GM12878 (cell line): ENCODE measurements at regions not wholly inside any gene's neighbourhood (a gene's known extent, or its start where the extent isn't known, plus 50 kb on each side); places are given as distances from the start of the nearest gene placed in this dataset.

Experiments used
- ATAC-seq: fragments of 200-7000 bp; cut with Tn5 transposase; 3 replicates; pipeline ENCODE4 v1.9.1; 2020; ENCODE audit warnings: mild to moderate bottlenecking, moderate library complexity
- BruUV-seq: library from RNA; stranded (reverse); fragments of 400-500 nt; replicated peaks from 2 replicates; lab custom pipeline; 2021; lab: Mats Ljungman, UMichigan
- CTCF ChIA-PET: fragments of 300-600 bp; sonication (Branson Sonifier 250); formaldehyde crosslinking; extraction: SDS; loops from one replicate; lab custom pipeline; 2021; ENCODE audit warnings: inconsistent platforms; lab: Yijun Ruan, JAX
- POLR2A ChIA-PET: fragments of 350-600 bp; formaldehyde crosslinking; extraction: SDS; loops from one replicate; lab custom pipeline; 2021; ENCODE audit warnings: inconsistent platforms; lab: Charles Lee
- RAD21 ChIA-PET: fragments of 300-600 bp; sonication (Branson Sonifier 250); formaldehyde crosslinking; loops from one replicate; lab custom pipeline; 2023; ENCODE audit warnings: antibody characterized with exemption; ENCODE audit not compliant: unreplicated experiment; lab: Charles Lee
- SMC1A ChIA-PET: fragments of 300-600 bp; sonication (Branson Sonifier 250); formaldehyde crosslinking; loops from one replicate; lab custom pipeline; 2023; ENCODE audit not compliant: unreplicated experiment, uncharacterized antibody; lab: Charles Lee
- DNase-seq: peaks from one replicate; pipeline ENCODE4 v3.0.0-alpha.2; 2011; ENCODE audit warnings: low read depth, low spot score
- FAIRE-seq: peaks from 3 replicates; lab custom pipeline; 2011; peaks lifted over from hg19 to GRCh38; lab: Jason Lieb, UNC
- H2AFZ ChIP-seq: 2 replicates; pipeline ENCODE4 v1.6.0; 2011; ENCODE audit warnings: low read depth, low read length, control low read depth; ENCODE audit not compliant: control insufficient read depth
- H3K27ac ChIP-seq: 2 replicates; pipeline ENCODE4 v1.5.1; 2011; ENCODE audit warnings: control low read depth; ENCODE audit not compliant: control insufficient read depth, insufficient read depth
- H3K27me3 ChIP-seq, 2 experiments: replicated peaks in 1 of 2; 2 replicates each; pipeline versions ENCODE4 v1.6.0 to v1.6.1; 2011; ENCODE audit warnings: low read length in 1 of 2; ENCODE audit not compliant: control insufficient read depth in 2 of 2, insufficient read depth in 2 of 2
- H3K36me3 ChIP-seq, 2 experiments: 2 replicates each; pipeline ENCODE4 v1.5.1; 2011; ENCODE audit warnings: low read length in 1 of 2; ENCODE audit not compliant: control insufficient read depth in 2 of 2, insufficient read depth in 2 of 2
- H3K4me1 ChIP-seq: 2 replicates; pipeline ENCODE4 v1.6.1; 2011; ENCODE audit warnings: mild to moderate bottlenecking, low read length, moderate library complexity, mixed read lengths; ENCODE audit not compliant: control insufficient read depth, insufficient read depth
- H3K4me2 ChIP-seq: 2 replicates; pipeline ENCODE4 v1.6.0; 2011; ENCODE audit warnings: control low read depth; ENCODE audit not compliant: control insufficient read depth, insufficient read depth
- H3K4me3 ChIP-seq: fragments of 200-600 bp; sonication (generic); 2 replicates; pipeline ENCODE4 v1.5.1; 2016
- H3K79me2 ChIP-seq: 2 replicates; pipeline ENCODE4 v1.6.0; 2011; ENCODE audit warnings: low read length; ENCODE audit not compliant: control insufficient read depth, insufficient read depth
- H3K9ac ChIP-seq: 2 replicates; pipeline ENCODE4 v1.8.0; 2011; ENCODE audit warnings: low read length, control low read depth, mixed read lengths; ENCODE audit not compliant: control insufficient read depth, insufficient read depth
- H3K9me3 ChIP-seq: replicated peaks from 3 replicates; pipeline ENCODE4 v1.5.1; 2011; ENCODE audit warnings: mild to moderate bottlenecking, low read length; ENCODE audit not compliant: control insufficient read depth, insufficient read depth
- H4K20me1 ChIP-seq: 2 replicates; pipeline ENCODE4 v1.6.0; 2011; ENCODE audit not compliant: control insufficient read depth, insufficient read depth
- BRCA1 ChIP-seq: IDR thresholded peaks from 2 replicates; pipeline ENCODE4 v1.6.1; 2011; ENCODE audit warnings: low read depth, low read length, improper control_type of control experiment
- CEBPZ ChIP-seq: fragments of 150-350 bp; IDR thresholded peaks from 2 replicates; pipeline ENCODE4 v1.6.1; 2016; ENCODE audit warnings: low read depth, low read length
- EZH2 ChIP-seq: IDR thresholded peaks from 2 replicates; pipeline ENCODE4 v1.6.1; 2012; ENCODE audit warnings: low read depth, mild to moderate bottlenecking, control low read depth, inconsistent platforms, low read length, borderline replicate concordance; ENCODE audit not compliant: control insufficient read depth
- FOS ChIP-seq: IDR thresholded peaks from 3 replicates; pipeline ENCODE4 v1.6.1; 2011; ENCODE audit warnings: borderline replicate concordance; ENCODE audit not compliant: insufficient read length; ENCODE audit errors: extremely low read depth
- GABPA ChIP-seq: IDR thresholded peaks from 2 replicates; pipeline ENCODE4 v1.6.1; 2014; ENCODE audit warnings: antibody characterized with exemption, low read depth, mild to moderate bottlenecking, inconsistent platforms
- KAT2A ChIP-seq: conservative IDR thresholded peaks from 2 replicates; pipeline ENCODE4 v1.6.1; 2011; ENCODE audit warnings: low read depth, low read length; ENCODE audit not compliant: control insufficient read depth
- MXI1 ChIP-seq: fragments of 150-350 bp; IDR thresholded peaks from 2 replicates; pipeline ENCODE4 v1.6.1; 2011; ENCODE audit warnings: low read depth, mild to moderate bottlenecking, inconsistent platforms, low read length, improper control_type of control experiment
- NFXL1 ChIP-seq: fragments of 450-650 bp; IDR thresholded peaks from 2 replicates; pipeline ENCODE4 v1.6.1; 2017; ENCODE audit warnings: antibody characterized with exemption, mild to moderate bottlenecking, borderline replicate concordance
- NFYB ChIP-seq: IDR thresholded peaks from 2 replicates; pipeline ENCODE4 v1.6.1; 2011; ENCODE audit warnings: low read depth, mild to moderate bottlenecking, low read length, improper control_type of control experiment, moderate library complexity; ENCODE audit not compliant: insufficient read depth
- NR2C1 ChIP-seq: fragments of 450-650 bp; IDR thresholded peaks from 2 replicates; pipeline ENCODE4 v1.6.1; 2017; ENCODE audit warnings: antibody characterized with exemption, mild to moderate bottlenecking, moderate library complexity
- PAX8 ChIP-seq: fragments of 450-650 bp; IDR thresholded peaks from 2 replicates; pipeline ENCODE4 v1.6.1; 2017; ENCODE audit warnings: mild to moderate bottlenecking, moderate library complexity
- PBX3 ChIP-seq: IDR thresholded peaks from 2 replicates; pipeline ENCODE4 v1.6.1; 2011; ENCODE audit warnings: mild to moderate bottlenecking, low read depth, low read length, moderate library complexity; ENCODE audit not compliant: insufficient replicate concordance
- POLR2AphosphoS5 ChIP-seq: IDR thresholded peaks from 2 replicates; pipeline ENCODE4 v1.6.1; 2011; ENCODE audit warnings: mild to moderate bottlenecking, low read length, inconsistent platforms
- RUNX3 ChIP-seq: IDR thresholded peaks from 2 replicates; pipeline ENCODE4 v1.6.1; 2012; ENCODE audit warnings: low read length, inconsistent platforms
- SMAD1 ChIP-seq: fragments of 450-650 bp; IDR thresholded peaks from 2 replicates; pipeline ENCODE4 v1.6.1; 2018; ENCODE audit warnings: mild to moderate bottlenecking, low read depth; ENCODE audit not compliant: partially characterized antibody
- SREBF2 ChIP-seq: IDR thresholded peaks from 2 replicates; pipeline ENCODE4 v1.6.1; 2012; ENCODE audit warnings: mild to moderate bottlenecking, low read length
- ZZZ3 ChIP-seq: IDR thresholded peaks from 2 replicates; pipeline ENCODE4 v1.6.1; 2011; ENCODE audit warnings: low read depth; ENCODE audit not compliant: control insufficient read depth, insufficient read length
- WGBS: methylation state at CpG from one replicate; pipeline ENCODE4 v1.1.6; 2016; ENCODE audit warnings: low lambda C conversion rate; ENCODE audit not compliant: insufficient replicate concordance, insufficient coverage; ENCODE audit errors: missing lambda C conversion rate; 5-methylcytosine and 5-hydroxymethylcytosine counted together
- in situ Hi-C: fragments of 300-500 bp; cut with MboI; formaldehyde crosslinking; loops from 9 replicates; pipeline ENCODE4 v1.14.3; 2018; ENCODE audit warnings: mixed read lengths
- intact Hi-C: fragments of 100-400 bp; cut with micrococcal nuclease; formaldehyde crosslinking; loops from one replicate; pipeline ENCODE4 v1.14.2; 2022; ENCODE audit not compliant: unreplicated experiment
- TF ChIP-seq, protein P1 (sequence below): IDR thresholded peaks from 2 replicates; pipeline ENCODE4 v1.6.1; 2012; ENCODE audit warnings: low read depth, low read length, improper control_type of control experiment

DNA sequence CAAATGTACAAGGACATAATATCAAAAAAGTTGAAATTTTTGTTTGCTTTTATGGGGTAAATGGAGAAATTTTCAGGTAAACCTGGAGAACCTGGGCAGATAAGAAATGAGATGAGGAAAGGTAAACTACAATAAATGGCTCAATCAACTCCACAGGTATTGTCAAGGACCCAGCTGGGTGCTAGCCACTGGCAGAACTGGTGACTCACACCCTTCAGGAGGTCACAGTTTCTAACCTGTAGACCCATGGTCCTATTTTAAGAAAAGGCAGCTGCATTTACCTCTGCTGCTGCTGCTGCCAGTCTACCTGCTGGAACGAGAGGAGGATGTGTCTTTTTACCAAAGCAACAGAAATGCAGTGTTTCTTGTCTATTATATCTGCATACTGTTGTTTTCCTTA is 226.6 kb downstream of the ALG10B start:
- POLR2A ChIA-PET: no interaction called here
- H3K4me3 ChIP-seq: no peak overlapping the region
- H3K4me2 ChIP-seq: no peak overlapping the region
- H3K36me3 ChIP-seq: no peaks in the 10 kb centered on the region
- TF ChIP-seq KAT2A (no peak), PBX3 (no peak), MXI1 (no peak), PAX8 (no peak), EZH2 (no peak), NFYB (no peak), CEBPZ (no peak), RUNX3 (no peak), ZZZ3 (no peak), POLR2AphosphoS5 (no peak), GABPA (no peak), FOS (no peak), NFXL1 (no peak), SMAD1 (no peak), BRCA1 (no peak), NR2C1 (no peak), SREBF2 (no peak)
- TF ChIP-seq, protein P1, sequence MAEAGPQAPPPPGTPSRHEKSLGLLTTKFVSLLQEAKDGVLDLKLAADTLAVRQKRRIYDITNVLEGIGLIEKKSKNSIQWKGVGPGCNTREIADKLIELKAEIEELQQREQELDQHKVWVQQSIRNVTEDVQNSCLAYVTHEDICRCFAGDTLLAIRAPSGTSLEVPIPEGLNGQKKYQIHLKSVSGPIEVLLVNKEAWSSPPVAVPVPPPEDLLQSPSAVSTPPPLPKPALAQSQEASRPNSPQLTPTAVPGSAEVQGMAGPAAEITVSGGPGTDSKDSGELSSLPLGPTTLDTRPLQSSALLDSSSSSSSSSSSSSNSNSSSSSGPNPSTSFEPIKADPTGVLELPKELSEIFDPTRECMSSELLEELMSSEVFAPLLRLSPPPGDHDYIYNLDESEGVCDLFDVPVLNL: no peak
- TF ChIP-seq, all 136 proteins: peak for 0
- H2AFZ ChIP-seq: no peak overlapping the region
- H3K27me3 ChIP-seq: no peaks in the 10 kb centered on the region
- 0% methylated on average over 1 of the region's 1 CpG for WGBS
- no peaks in the 10 kb centered on the region for H3K9me3 ChIP-seq
- no peaks in the 10 kb centered on the region for H3K4me1 ChIP-seq
- SMC1A ChIA-PET: interaction anchor here (1.3 to 1.4 kb wide), 3 partner anchors 13 to 54 kb away, joined by 3 to 4 read pairs (median 4); no protein-coding TSS in a partner anchor
- RAD21 ChIA-PET: no interaction called here
- intact Hi-C loops: loop anchor here (10.0 kb wide), 1 partner anchor 208 kb away; no protein-coding TSS in a partner anchor
- H3K9ac ChIP-seq: no peak overlapping the region
- no peak for FAIRE-seq
- no peaks in the 10 kb centered on the region for H3K79me2 ChIP-seq
- H4K20me1 ChIP-seq: no peaks in the 10 kb centered on the region
- no peak overlapping the region for H3K27ac ChIP-seq
- CTCF ChIA-PET: interaction anchor here (1.2 to 1.5 kb wide), 2 partner anchors 13 to 48 kb away, joined by 3 to 5 read pairs; no protein-coding TSS in a partner anchor
- peak; percentile 59; the same call in 2 of the 3 replicates for ATAC-seq
- no peak for DNase-seq
- no TSS peak for BruUV-seq
- in situ Hi-C loops: no loop called here
